Peyer's patch (tissue), 4 donors: ENCODE measurements at regions not wholly inside any gene's neighbourhood (a gene's known extent, or its start where the extent isn't known, plus 50 kb on each side); places are given as distances from the start of the nearest gene placed in this dataset.

ENCODE experiments used
- CTCF ChIP-seq, 6 experiments: fragments of 450-650 bp in 4 of 6; fragments of 200-600 bp in 2 of 6; sonication (generic) in 1 of 6; IDR thresholded peaks; one replicate each; pipeline ENCODE4 v1.5.1; 2017 to 2019; ENCODE audit warnings: antibody characterized with exemption in 6 of 6, mild to moderate bottlenecking in 3 of 6, moderate library complexity in 1 of 6
- POLR2A ChIP-seq, 2 donors: fragments of 450-650 bp; IDR thresholded peaks; one replicate each; pipeline ENCODE4 v1.5.1; 2017; ENCODE audit warnings: antibody characterized with exemption in 2 of 2, mild to moderate bottlenecking in 2 of 2, moderate library complexity in 2 of 2

GRCh38 chr15:66838671-66839239 is 136.7 kb downstream of the SMAD6 start:
- TF ChIP-seq CTCF (IDR thresholded peaks at IDR 0.05) (peak in 5 of 6 experiments; percentile 35 to 55 (median 45)), POLR2A (IDR thresholded peaks at IDR 0.05) (no peak)
